HCT116 (cell line): ENCODE measurements at regions not wholly inside any gene's neighbourhood (a gene's known extent, or its start where the extent isn't known, plus 50 kb on each side); places are given as distances from the start of the nearest gene placed in this dataset.

ENCODE experiments used
- ATAC-seq: fragments of 200-7000 bp; cut with Tn5 transposase; 2 replicates; pipeline ENCODE4 v1.9.1; 2020; ENCODE audit warnings: mild to moderate bottlenecking, moderate library complexity
- BruUV-seq: library from RNA; stranded (reverse); fragments of 400-500 nt; replicated peaks from 2 replicates; lab custom pipeline; 2021; lab: Mats Ljungman, UMichigan
- CTCF ChIA-PET: fragments of 300-600 bp; sonication (Branson Sonifier 250); formaldehyde crosslinking; loops from one replicate; lab custom pipeline; 2021; ENCODE audit warnings: antibody characterized with exemption; lab: Charles Lee
- POLR2A ChIA-PET: fragments of 300-600, 350-600 bp; sonication (Branson Sonifier 250); formaldehyde crosslinking; loops from one replicate; lab custom pipeline; 2021; ENCODE audit warnings: antibody characterized with exemption; lab: Charles Lee
- RAD21 ChIA-PET, 2 experiments: fragments of 300-600 bp; sonication (Branson Sonifier 250); formaldehyde crosslinking; loops; one replicate each; lab custom pipeline; 2023; ENCODE audit warnings: low total read pairs in 2 of 2; ENCODE audit not compliant: uncharacterized antibody in 2 of 2, unreplicated experiment in 2 of 2, low non-redundant PET in 1 of 2; lab: Charles Lee
- DNase-seq: peaks from one replicate; pipeline ENCODE4 v3.0.0-alpha.2; 2010; ENCODE audit warnings: low read depth, low spot score
- H2AFZ ChIP-seq: fragments of 200-600 bp; shearing (Covaris generic), sonication (generic); 2 replicates; pipeline ENCODE4 v1.6.1; 2017; ENCODE audit warnings: low read depth, mixed run types, mixed read lengths, antibody characterized with exemption, low read length; ENCODE audit not compliant: poor library complexity, severe bottlenecking
- H3K27ac ChIP-seq: 2 replicates; pipeline ENCODE4 v1.5.1; 2012; ENCODE audit warnings: low read depth, low read length
- H3K27me3 ChIP-seq: fragments of 200-600 bp; sonication (generic); 2 replicates; pipeline ENCODE4 v1.6.1; 2016; ENCODE audit warnings: mixed run types, low read length, mixed read lengths; ENCODE audit not compliant: insufficient read depth
- H3K36me3 ChIP-seq, 2 experiments: fragments of 200-500 bp in 1 of 2; fragments of 200-600 bp in 1 of 2; sonication (Bioruptor generic) in 1 of 2; sonication (generic) in 1 of 2; 2 replicates each; pipeline versions ENCODE4 v1.5.1 to v1.6.1; 2014 to 2016; ENCODE audit warnings: low read length in 2 of 2, inconsistent platforms in 1 of 2, mixed read lengths in 1 of 2, mixed run types in 1 of 2; ENCODE audit not compliant: insufficient read depth in 2 of 2, control insufficient read depth in 1 of 2
- H3K4me1 ChIP-seq, 2 experiments: fragments of 200-600 bp in 1 of 2; sonication (generic) in 1 of 2; 2 replicates each; pipeline versions ENCODE4 v1.5.1 to v1.6.1; 2012 to 2017; ENCODE audit warnings: low read length in 2 of 2, inconsistent platforms in 1 of 2, mild to moderate bottlenecking in 1 of 2, mixed read lengths in 1 of 2, mixed run types in 1 of 2, moderate library complexity in 1 of 2; ENCODE audit not compliant: insufficient read depth in 2 of 2, control insufficient read depth in 1 of 2
- H3K4me2 ChIP-seq: fragments of 200-600 bp; sonication (generic); 2 replicates; pipeline ENCODE4 v1.6.1; 2017; ENCODE audit warnings: mixed run types, low read length, mixed read lengths
- H3K4me3 ChIP-seq, 2 experiments: fragments of 200-600 bp in 1 of 2; sonication (generic) in 1 of 2; replicated peaks in 1 of 2; 2 replicates each; pipeline ENCODE4 v1.5.1; 2011 to 2016; ENCODE audit warnings: low read length in 2 of 2, control low read depth in 1 of 2, low read depth in 1 of 2, mild to moderate bottlenecking in 1 of 2, mixed read lengths in 1 of 2, mixed run types in 1 of 2
- H3K79me2 ChIP-seq: fragments of 200-600 bp; sonication (generic); 2 replicates; pipeline ENCODE4 v1.6.1; 2017; ENCODE audit warnings: mild to moderate bottlenecking, mixed run types, low read length, moderate library complexity, mixed read lengths; ENCODE audit not compliant: insufficient read depth
- H3K9ac ChIP-seq: fragments of 200-600 bp; sonication (generic); 2 replicates; pipeline ENCODE4 v1.6.1; 2016; ENCODE audit warnings: low read length, mixed read lengths
- H3K9me2 ChIP-seq: fragments of 200-600 bp; sonication (generic), shearing (Covaris generic); 2 replicates; pipeline ENCODE4 v1.6.1; 2017; ENCODE audit warnings: mixed run types, mild to moderate bottlenecking, moderate library complexity; ENCODE audit not compliant: insufficient read depth
- H3K9me3 ChIP-seq, 2 experiments: fragments of 200-500 bp in 1 of 2; fragments of 200-600 bp in 1 of 2; sonication (Bioruptor generic) in 1 of 2; sonication (generic) in 1 of 2; 2 replicates each; pipeline ENCODE4 v1.6.1; 2014 to 2017; ENCODE audit warnings: low read length in 2 of 2, mixed read lengths in 2 of 2, inconsistent platforms in 1 of 2, low read depth in 1 of 2, mild to moderate bottlenecking in 1 of 2, mixed run types in 1 of 2, moderate library complexity in 1 of 2; ENCODE audit not compliant: control insufficient read depth in 1 of 2, insufficient read depth in 1 of 2
- H4K20me1 ChIP-seq: fragments of 200-600 bp; sonication (generic), shearing (Covaris generic); 2 replicates; pipeline ENCODE4 v1.6.1; 2017; ENCODE audit warnings: mixed run types, mild to moderate bottlenecking, moderate library complexity; ENCODE audit not compliant: insufficient read depth
- ATF3 ChIP-seq: IDR thresholded peaks from 2 replicates; pipeline ENCODE4 v1.6.1; 2012
- CBX3 ChIP-seq: IDR thresholded peaks from 2 replicates; pipeline ENCODE4 v1.6.1; 2012; ENCODE audit warnings: low read depth
- CTCF ChIP-seq, 3 experiments: fragments of 200-600 bp in 1 of 3; sonication (generic) in 1 of 3; IDR thresholded peaks in 2 of 3; conservative IDR thresholded peaks in 1 of 3; 2 replicates each; pipeline ENCODE4 v1.5.1; 2012 to 2017; ENCODE audit warnings: low read depth in 2 of 3, low read length in 2 of 3, antibody characterized with exemption in 1 of 3, borderline replicate concordance in 1 of 3, control low read depth in 1 of 3, mild to moderate bottlenecking in 1 of 3, mixed read lengths in 1 of 3, mixed run types in 1 of 3, moderate library complexity in 1 of 3; ENCODE audit not compliant: insufficient read depth in 1 of 3
- ELF1 ChIP-seq: IDR thresholded peaks from 2 replicates; pipeline ENCODE4 v1.6.1; 2012; ENCODE audit warnings: low read depth, borderline replicate concordance
- FOSL1 ChIP-seq: IDR thresholded peaks from 2 replicates; pipeline ENCODE4 v1.6.1; 2012; ENCODE audit warnings: low read depth
- MAX ChIP-seq: IDR thresholded peaks from 2 replicates; pipeline ENCODE4 v1.6.1; 2012
- RAD21 ChIP-seq: IDR thresholded peaks from 2 replicates; pipeline ENCODE4 v1.6.1; 2012; ENCODE audit warnings: low read depth, mild to moderate bottlenecking
- SIN3A ChIP-seq: IDR thresholded peaks from 2 replicates; pipeline ENCODE4 v1.6.1; 2012; ENCODE audit warnings: low read depth
- SRF ChIP-seq: IDR thresholded peaks from 2 replicates; pipeline ENCODE4 v1.6.1; 2012; ENCODE audit warnings: low read depth
- ZBTB33 ChIP-seq: IDR thresholded peaks from 2 replicates; pipeline ENCODE4 v1.6.1; 2011; ENCODE audit warnings: mild to moderate bottlenecking, low read length, moderate library complexity; ENCODE audit not compliant: insufficient replicate concordance; ENCODE audit errors: extremely low read depth
- ZNF274 ChIP-seq: fragments of 200-500 bp; sonication (Bioruptor generic); IDR thresholded peaks from 2 replicates; pipeline ENCODE4 v1.6.1; 2014; ENCODE audit warnings: mild to moderate bottlenecking, low read depth, low read length, inconsistent platforms
- intact Hi-C: fragments of 100-400 bp; cut with micrococcal nuclease; formaldehyde crosslinking; loops from 2 replicates; pipeline ENCODE4 v1.10.0; 2022

GRCh38 chr4:130359542-130359941, 1263.6 kb downstream of the C4orf33 start:
- Histone ChIP-seq H3K79me2 (no peaks in the 10 kb centered on the region), H3K4me1 (no peaks in the 10 kb centered on the region), H3K9ac (no peak overlapping the region)
- ChIA-PET POLR2A (no interaction called here), RAD21 (no interaction called here)
- peak; percentile 6 for DNase-seq
- TF ChIP-seq ATF3 = no peak
- no peak for TF ChIP-seq ZNF274
- no peak for TF ChIP-seq CBX3
- TF ChIP-seq MAX = no peak
- TF ChIP-seq CTCF (IDR thresholded peaks at IDR 0.05 in 2 of 3, conservative IDR thresholded peaks at IDR 0.05 in 1 of 3; ENCODE audit: borderline replicate concordance in 1 of 3, insufficient read depth in 1 of 3, low read depth in 2 of 3, low read length in 2 of 3) = peak; percentile 24 to 51 (median 28); a peak in 4 of 6 replicates
- TF ChIP-seq FOSL1 = no peak
- TF ChIP-seq ZBTB33 = no peak
- TF ChIP-seq SRF = no peak
- TF ChIP-seq ELF1 = no peak
- no peak for TF ChIP-seq SIN3A
- peak; percentile 70 for TF ChIP-seq RAD21
- TF ChIP-seq, all 23 proteins: peak for 2
- intact Hi-C loops = loop anchor here (2.0 kb wide), 1 partner anchor 449 kb away; no protein-coding TSS in a partner anchor
- Histone ChIP-seq H4K20me1 (no peaks in the 10 kb centered on the region), H2AFZ (peak overlapping the region; percentile 0), H3K27ac (no peak overlapping the region), H3K36me3 (no peaks in the 10 kb centered on the region), H3K4me3 (no peak overlapping the region), H3K27me3 (no peaks in the 10 kb centered on the region), H3K4me2 (no peak overlapping the region), H3K9me3 (no peaks in the 10 kb centered on the region), H3K9me2 (no peaks in the 10 kb centered on the region)
- CTCF ChIA-PET = no interaction called here
- BruUV-seq = no TSS peak
- ATAC-seq = no peak
